Glutamatergic neuron (in vitro differentiated cells): ENCODE measurements at regions not wholly inside any gene's neighbourhood (a gene's known extent, or its start where the extent isn't known, plus 50 kb on each side); places are given as distances from the start of the nearest gene placed in this dataset.

Experiments
- DNase-seq: peaks from one replicate; pipeline ENCODE4 v3.0.0; 2022
- H3K27ac Mint-ChIP-seq: one replicate; pipeline ENCODE4 v1.8.0; 2020; ENCODE audit warnings: mild to moderate bottlenecking, mixed read lengths, inconsistent platforms; ENCODE audit not compliant: unreplicated experiment
- H3K27me3 Mint-ChIP-seq: one replicate; pipeline ENCODE4 v1.8.0; 2020; ENCODE audit warnings: mild to moderate bottlenecking, moderate library complexity, mixed read lengths, inconsistent platforms; ENCODE audit not compliant: unreplicated experiment
- H3K36me3 Mint-ChIP-seq: one replicate; pipeline ENCODE4 v1.8.0; 2020; ENCODE audit warnings: mild to moderate bottlenecking, mixed read lengths, inconsistent platforms; ENCODE audit not compliant: unreplicated experiment
- H3K4me1 Mint-ChIP-seq: one replicate; pipeline ENCODE4 v1.8.0; 2020; ENCODE audit warnings: mild to moderate bottlenecking, low read depth, mixed read lengths, inconsistent platforms; ENCODE audit not compliant: unreplicated experiment
- H3K4me3 Mint-ChIP-seq: one replicate; pipeline ENCODE4 v1.8.0; 2020; ENCODE audit warnings: mild to moderate bottlenecking, mixed read lengths, inconsistent platforms; ENCODE audit not compliant: unreplicated experiment
- H3K9me3 Mint-ChIP-seq: one replicate; pipeline ENCODE4 v1.8.0; 2020; ENCODE audit warnings: mild to moderate bottlenecking, moderate library complexity, mixed read lengths, inconsistent platforms; ENCODE audit not compliant: unreplicated experiment
- TF ChIP-seq, protein P1 (sequence below): fragments of 200-600 bp; sonication (generic); IDR thresholded peaks from one replicate; pipeline ENCODE4 v1.5.0; 2021; ENCODE audit not compliant: partially characterized antibody, unreplicated experiment

DNA sequence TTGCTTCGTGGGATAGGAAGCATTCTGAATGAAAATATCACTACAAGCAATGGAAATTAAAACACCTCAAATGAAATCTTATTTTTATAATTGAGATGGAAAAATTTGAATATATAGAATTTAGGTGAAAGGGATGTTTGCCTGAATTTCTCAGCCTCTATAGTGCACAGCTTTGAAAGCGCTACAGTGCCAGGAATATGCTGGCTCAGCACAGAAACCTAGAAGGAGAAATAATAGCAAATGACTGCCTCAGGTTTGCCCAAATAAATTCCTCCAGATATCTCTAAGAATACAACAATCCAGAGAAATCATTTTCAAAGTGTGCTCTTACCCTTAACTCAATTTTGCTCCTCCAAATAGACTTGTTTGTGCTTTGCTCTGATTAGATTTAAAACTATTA is 141.1 kb upstream of the ZNF385D start:
- DNase-seq: no peak
- TF ChIP-seq, protein P1, sequence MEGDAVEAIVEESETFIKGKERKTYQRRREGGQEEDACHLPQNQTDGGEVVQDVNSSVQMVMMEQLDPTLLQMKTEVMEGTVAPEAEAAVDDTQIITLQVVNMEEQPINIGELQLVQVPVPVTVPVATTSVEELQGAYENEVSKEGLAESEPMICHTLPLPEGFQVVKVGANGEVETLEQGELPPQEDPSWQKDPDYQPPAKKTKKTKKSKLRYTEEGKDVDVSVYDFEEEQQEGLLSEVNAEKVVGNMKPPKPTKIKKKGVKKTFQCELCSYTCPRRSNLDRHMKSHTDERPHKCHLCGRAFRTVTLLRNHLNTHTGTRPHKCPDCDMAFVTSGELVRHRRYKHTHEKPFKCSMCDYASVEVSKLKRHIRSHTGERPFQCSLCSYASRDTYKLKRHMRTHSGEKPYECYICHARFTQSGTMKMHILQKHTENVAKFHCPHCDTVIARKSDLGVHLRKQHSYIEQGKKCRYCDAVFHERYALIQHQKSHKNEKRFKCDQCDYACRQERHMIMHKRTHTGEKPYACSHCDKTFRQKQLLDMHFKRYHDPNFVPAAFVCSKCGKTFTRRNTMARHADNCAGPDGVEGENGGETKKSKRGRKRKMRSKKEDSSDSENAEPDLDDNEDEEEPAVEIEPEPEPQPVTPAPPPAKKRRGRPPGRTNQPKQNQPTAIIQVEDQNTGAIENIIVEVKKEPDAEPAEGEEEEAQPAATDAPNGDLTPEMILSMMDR: no peak
- Mint-ChIP-seq H3K4me1 (peaks cover 32% of the 10 kb centered on the region), H3K27ac (no peak overlapping the region), H3K27me3 (no peaks in the 10 kb centered on the region), H3K36me3 (no peaks in the 10 kb centered on the region), H3K4me3 (no peak overlapping the region), H3K9me3 (peaks cover 5% of the 10 kb centered on the region)

DNA sequence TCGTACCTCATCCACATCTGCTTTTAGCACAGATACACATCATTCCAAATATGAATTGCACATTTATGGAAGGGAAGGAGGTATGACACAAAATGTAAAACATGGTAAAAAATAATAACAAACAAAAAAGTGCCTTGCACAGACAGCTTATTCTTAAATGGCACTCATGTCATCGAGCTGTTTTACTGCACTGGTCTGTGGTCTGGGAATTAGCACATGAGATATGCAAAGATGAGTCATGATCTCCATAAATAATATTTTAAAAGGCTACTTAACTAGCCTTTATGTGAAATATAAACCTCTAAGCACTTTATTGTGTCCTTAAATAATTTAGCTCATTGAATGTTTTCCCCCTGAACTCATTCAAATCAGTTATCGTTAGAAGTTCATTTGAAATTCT is 142.2 kb upstream of the ZNF385D start:
- Mint-ChIP-seq H3K4me3 (no peak overlapping the region), H3K27ac (no peak overlapping the region), H3K36me3 (no peaks in the 10 kb centered on the region), H3K4me1 (peaks cover 27% of the 10 kb centered on the region), H3K9me3 (peaks cover 5% of the 10 kb centered on the region), H3K27me3 (no peaks in the 10 kb centered on the region)
- no peak for DNase-seq
- TF ChIP-seq, protein P1: no peak

DNA sequence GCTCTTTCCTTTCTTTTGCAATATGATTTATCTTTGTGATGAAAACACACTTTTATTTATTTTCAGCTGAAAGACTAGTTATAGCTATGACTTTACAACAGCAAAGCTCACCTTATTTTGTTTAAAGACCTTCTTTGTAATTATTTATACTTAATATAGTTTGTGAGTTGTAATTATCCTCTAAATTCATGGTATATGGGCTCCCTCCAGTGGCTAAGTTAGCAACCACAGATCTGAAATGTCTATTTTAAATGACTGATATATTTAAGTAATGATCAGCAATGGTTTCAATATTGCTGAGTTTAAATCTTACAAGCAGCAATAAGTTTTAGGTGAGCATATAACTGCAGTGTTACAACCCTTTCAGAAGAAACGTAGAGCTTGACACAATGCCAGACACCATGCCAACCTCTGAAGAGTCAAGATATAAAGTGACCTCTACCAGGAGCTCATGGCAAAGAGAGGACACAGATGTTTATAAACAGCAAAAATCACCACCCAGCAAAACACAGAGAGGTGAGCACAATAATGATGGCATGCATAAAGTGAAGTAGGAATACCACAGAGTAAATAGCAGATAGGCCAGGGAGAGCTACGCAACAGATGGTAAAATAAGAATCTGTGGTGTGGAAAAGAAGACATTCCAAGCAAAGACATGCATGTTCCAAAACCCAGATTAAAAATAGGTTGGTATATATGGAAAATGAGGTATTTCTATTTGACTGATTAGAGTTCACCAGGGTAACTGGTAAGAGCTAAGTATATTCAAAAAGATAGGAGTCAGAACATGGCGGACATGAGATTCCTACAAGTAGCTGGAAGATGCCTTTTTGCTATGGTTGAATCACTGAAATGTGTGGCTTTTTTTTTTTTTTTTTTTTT is 143.7 kb upstream of the ZNF385D start:
- Mint-ChIP-seq H3K9me3 (peaks cover 5% of the 10 kb centered on the region), H3K36me3 (no peaks in the 10 kb centered on the region), H3K4me3 (no peak overlapping the region), H3K27me3 (no peaks in the 10 kb centered on the region), H3K4me1 (peaks cover 19% of the 10 kb centered on the region), H3K27ac (no peak overlapping the region)
- DNase-seq: no peak
- TF ChIP-seq, protein P1: peak; percentile 62

DNA sequence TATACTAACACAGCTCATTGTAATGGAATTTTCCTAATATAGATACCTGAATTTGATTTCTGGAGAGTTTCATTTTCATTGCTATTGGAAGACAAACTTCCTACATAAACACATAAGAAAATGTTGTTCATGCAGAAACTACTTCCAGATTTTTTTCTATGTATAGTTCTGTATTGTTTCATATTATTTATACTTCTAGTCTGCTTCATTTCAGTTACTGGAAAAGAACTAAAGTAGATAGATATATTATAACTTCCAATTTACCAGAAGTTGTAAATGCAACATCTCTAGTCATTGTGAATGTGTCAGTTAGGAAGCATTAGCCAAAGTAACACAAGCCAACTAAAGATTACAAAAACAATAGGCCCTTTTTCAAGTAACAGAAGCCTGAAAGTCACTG is 147.3 kb upstream of the ZNF385D start:
- Mint-ChIP-seq H3K27me3 (no peaks in the 10 kb centered on the region), H3K4me3 (no peak overlapping the region), H3K27ac (no peak overlapping the region), H3K9me3 (peaks cover 2% of the 10 kb centered on the region), H3K4me1 (peaks cover 6% of the 10 kb centered on the region), H3K36me3 (no peaks in the 10 kb centered on the region)
- TF ChIP-seq, protein P1: no peak
- DNase-seq: no peak

DNA sequence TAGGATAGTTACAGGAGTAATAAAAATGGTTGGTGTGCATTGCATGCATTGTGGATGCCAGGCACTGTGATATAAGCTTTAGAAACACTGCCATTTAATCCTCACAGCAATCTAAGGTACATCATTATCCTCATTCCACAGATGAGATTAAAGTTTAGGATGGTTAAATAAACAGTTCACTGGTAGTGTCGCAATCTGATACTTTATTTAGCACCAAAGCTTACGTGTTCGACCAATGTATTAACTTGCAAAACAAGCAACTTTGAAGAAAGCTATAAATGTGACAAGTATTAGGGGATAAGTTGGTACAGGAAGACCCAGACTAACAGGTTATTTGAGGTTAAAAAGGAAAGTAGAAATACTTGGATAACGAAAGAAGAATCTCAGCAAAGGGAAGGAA is 150.5 kb upstream of the ZNF385D start:
- Mint-ChIP-seq H3K4me3 (no peak overlapping the region), H3K9me3 (peaks cover 2% of the 10 kb centered on the region), H3K27ac (no peak overlapping the region), H3K36me3 (no peaks in the 10 kb centered on the region), H3K4me1 (peaks cover 3% of the 10 kb centered on the region), H3K27me3 (no peaks in the 10 kb centered on the region)
- TF ChIP-seq, protein P1: no peak
- no peak for DNase-seq
